ENCODE measurements at regions not wholly inside any gene's neighbourhood (a gene's known extent, or its start where the extent isn't known, plus 50 kb on each side); places are given as distances from the start of the nearest gene placed in this dataset.

DNA sequence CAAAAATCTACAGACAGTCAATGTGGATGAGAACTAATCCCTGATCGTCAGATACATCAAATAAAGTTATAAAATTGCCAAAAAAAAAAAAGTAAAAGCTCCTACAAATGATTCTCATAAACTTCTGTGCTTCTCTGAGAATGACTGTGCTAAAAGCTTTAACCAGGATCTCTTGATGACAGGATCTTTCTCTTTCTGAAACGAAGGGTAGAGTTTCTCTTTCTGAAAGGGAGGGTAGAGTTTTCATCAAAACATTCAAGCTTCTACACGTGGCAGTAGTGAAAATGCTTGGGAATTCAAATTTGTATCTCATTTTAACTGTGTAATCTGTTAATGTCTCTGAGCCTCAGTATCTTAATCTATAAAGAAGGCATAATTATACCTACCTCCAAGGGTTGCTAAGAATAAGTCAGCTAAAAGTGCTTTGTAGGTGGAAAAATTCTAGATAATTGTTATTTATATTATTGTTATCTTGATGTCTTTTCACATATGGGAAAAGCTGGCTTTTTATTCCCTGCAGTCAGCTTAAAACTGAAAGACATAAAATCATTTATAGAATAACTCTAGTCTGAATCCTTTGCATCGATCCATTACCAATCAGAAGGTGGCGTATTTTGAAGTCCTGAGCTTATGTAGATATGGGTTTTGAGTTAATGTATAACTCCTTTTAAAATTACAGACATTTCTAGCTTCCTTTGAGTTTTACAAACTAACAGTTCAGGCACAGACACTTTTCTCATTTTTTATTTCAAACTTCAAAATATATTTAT lies 157.4 kb downstream of the DACT1 start:
- no peaks in the 10 kb centered on the region for H3K9me3 ChIP-seq (ENCODE audit: control insufficient read depth, insufficient read depth, low read length)
- peaks cover under 1% of the 10 kb centered on the region; the same call in 1 of the 2 replicates for H3K4me1 ChIP-seq (ENCODE audit: insufficient read depth, low read length)
- H3K36me3 ChIP-seq (ENCODE audit: insufficient read depth, low read length): no peaks in the 10 kb centered on the region
- no peak overlapping the region for H3K9ac ChIP-seq (ENCODE audit: low read depth, low read length)

DNA sequence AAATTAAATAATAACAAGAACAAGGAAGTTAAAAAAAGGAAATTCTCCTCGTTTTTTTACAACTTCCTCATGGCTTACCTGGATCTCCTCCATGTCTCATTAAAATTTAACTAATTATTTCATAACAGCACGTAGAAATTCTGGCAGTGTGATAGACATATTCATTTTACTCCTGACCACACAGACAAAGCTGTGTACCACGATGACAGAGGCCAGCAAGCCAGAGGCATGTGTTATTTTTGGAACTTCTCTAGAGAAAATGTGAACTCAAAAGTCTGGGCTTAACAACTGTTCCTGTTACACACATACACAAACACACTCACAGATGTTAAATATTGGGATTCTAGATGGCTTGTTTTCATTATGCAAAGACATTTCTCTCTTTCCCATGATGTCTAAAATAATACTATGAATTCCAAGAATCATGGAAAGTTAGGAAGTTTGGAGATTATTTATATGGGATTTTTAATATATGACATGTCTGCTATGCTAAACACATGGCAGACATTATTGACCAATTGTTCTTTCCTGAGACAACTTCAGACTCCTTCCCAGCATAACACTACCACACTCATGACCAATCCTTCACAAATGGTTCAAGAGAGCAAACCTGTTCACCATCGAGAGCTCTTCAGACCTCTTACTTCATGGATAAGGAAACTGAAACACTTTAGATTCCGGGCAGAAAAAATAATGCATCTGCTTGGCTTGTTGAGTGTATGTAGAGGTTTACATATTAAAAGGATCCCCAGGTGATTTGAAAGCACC lies 158.7 kb downstream of the DACT1 start:
- Histone ChIP-seq H3K36me3 (ENCODE audit: insufficient read depth, low read length) (no peaks in the 10 kb centered on the region), H3K9me3 (ENCODE audit: control insufficient read depth, insufficient read depth, low read length) (no peaks in the 10 kb centered on the region), H3K9ac (ENCODE audit: low read depth, low read length) (no peak overlapping the region), H3K4me1 (ENCODE audit: insufficient read depth, low read length) (no peaks in the 10 kb centered on the region)

DNA sequence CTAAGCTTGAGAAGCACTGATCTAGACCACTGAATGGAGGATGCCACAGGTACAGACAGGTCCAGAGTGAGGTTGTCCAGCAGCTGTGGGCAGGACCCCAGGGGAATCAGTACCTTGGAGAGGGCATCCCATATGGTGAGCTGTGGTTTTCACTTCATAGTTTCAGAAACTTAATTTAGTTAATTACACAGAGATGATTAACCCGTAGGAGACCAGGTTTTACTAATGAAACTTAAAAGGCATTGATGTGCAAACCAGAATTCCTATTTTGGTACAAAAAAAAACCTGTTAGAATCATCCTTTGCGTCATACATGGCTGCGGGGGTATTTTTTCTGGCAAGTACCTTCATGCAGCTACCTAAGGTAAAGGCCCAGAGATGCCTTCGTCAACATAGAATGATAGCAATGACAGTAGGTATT lies 159.3 kb downstream of the DACT1 start:
- H3K9me3 ChIP-seq (ENCODE audit: control insufficient read depth, insufficient read depth, low read length): no peaks in the 10 kb centered on the region
- no peak overlapping the region for H3K9ac ChIP-seq (ENCODE audit: low read depth, low read length)
- no peaks in the 10 kb centered on the region for H3K4me1 ChIP-seq (ENCODE audit: insufficient read depth, low read length)
- no peaks in the 10 kb centered on the region for H3K36me3 ChIP-seq (ENCODE audit: insufficient read depth, low read length)

- Histone ChIP-seq H3K9me3 (ENCODE audit: control insufficient read depth, insufficient read depth, low read length) (no peaks in the 10 kb centered on the region), H3K36me3 (ENCODE audit: insufficient read depth, low read length) (no peaks in the 10 kb centered on the region), H3K4me1 (ENCODE audit: insufficient read depth, low read length) (no peaks in the 10 kb centered on the region), H3K9ac (ENCODE audit: low read depth, low read length) (no peak overlapping the region)
These were observed 160.4 kb downstream of the DACT1 start for GRCh38 chr14:58798173-58798572.

- Histone ChIP-seq H3K9me3 (ENCODE audit: control insufficient read depth, insufficient read depth, low read length) (no peaks in the 10 kb centered on the region), H3K36me3 (ENCODE audit: insufficient read depth, low read length) (no peaks in the 10 kb centered on the region), H3K4me1 (ENCODE audit: insufficient read depth, low read length) (no peaks in the 10 kb centered on the region), H3K9ac (ENCODE audit: low read depth, low read length) (no peak overlapping the region)
These were observed 163.3 kb downstream of the DACT1 start for GRCh38 chr14:58801086-58801485.

GRCh38 chr14:58805057-58805456 lies 167.3 kb downstream of the DACT1 start:
- Histone ChIP-seq H3K9me3 (ENCODE audit: control insufficient read depth, insufficient read depth, low read length) (no peaks in the 10 kb centered on the region), H3K4me1 (ENCODE audit: insufficient read depth, low read length) (no peaks in the 10 kb centered on the region), H3K36me3 (ENCODE audit: insufficient read depth, low read length) (no peaks in the 10 kb centered on the region), H3K9ac (ENCODE audit: low read depth, low read length) (no peak overlapping the region)

DNA sequence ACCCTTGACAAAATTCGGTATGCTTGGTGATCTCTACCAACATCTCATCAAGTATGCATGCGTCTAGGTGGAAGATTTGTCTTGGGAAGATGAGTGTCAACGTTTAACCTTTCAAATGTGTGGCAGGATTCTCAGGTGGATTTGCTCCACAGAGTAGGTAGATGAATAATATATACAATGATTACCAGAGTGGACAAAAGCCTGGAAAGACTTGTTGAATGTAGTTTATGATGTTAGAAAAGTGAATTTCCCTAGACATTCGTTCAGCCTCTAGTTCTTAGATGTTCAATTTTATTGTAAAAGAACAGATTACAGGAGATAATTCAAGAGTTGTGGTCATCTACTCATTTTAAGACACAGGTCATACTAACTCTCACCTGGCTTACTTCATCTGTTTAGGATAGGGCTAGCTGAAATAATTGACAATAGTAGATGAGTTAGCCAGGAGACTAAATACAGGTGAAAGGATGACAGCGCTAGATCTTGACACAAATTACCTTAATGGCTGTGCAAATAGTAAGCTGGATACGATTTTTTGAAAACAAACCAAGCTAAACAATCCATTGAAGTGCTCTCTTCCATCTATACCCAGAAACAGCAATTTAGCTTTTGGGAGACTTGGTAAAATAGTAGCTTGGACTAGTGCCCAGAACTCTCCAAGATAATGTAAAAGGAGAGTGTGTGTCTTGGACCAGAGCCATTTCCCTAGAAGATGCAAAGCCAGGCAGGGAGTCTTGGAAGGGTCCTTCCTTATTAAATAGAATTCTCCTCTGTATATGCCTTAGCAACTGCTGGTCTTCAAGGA lies 168.0 kb downstream of the DACT1 start:
- Histone ChIP-seq H3K36me3 (ENCODE audit: insufficient read depth, low read length) (no peaks in the 10 kb centered on the region), H3K9me3 (ENCODE audit: control insufficient read depth, insufficient read depth, low read length) (no peaks in the 10 kb centered on the region), H3K9ac (ENCODE audit: low read depth, low read length) (no peak overlapping the region)

DNA sequence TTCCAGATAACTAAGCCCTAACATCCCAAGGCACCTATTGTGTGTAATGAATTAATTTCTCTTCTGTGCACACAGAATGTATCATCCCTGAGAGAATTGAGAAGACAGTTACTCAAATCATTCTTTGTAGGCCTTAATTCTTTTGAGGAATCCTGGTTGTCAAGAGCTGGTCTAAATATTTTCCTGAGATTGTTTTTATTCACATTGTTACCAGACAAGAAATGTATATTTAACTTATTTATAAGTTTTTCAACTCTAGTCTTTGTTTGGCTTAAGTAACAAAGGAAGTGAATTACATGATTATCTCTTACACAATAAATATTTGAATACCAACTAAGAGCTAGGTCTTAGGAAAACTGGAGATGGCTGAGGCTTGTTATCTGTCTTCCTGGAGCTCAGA lies 169.4 kb downstream of the DACT1 start:
- H3K9ac ChIP-seq (ENCODE audit: low read depth, low read length): no peak overlapping the region
- H3K36me3 ChIP-seq (ENCODE audit: insufficient read depth, low read length): no peaks in the 10 kb centered on the region
- H3K4me1 ChIP-seq (ENCODE audit: insufficient read depth, low read length): no peaks in the 10 kb centered on the region
- H3K9me3 ChIP-seq (ENCODE audit: control insufficient read depth, insufficient read depth, low read length): no peaks in the 10 kb centered on the region

More for the DNA sequence above, 168.0 kb downstream of the DACT1 start:
- H3K4me1 ChIP-seq (ENCODE audit: insufficient read depth, low read length): no peaks in the 10 kb centered on the region

DNA sequence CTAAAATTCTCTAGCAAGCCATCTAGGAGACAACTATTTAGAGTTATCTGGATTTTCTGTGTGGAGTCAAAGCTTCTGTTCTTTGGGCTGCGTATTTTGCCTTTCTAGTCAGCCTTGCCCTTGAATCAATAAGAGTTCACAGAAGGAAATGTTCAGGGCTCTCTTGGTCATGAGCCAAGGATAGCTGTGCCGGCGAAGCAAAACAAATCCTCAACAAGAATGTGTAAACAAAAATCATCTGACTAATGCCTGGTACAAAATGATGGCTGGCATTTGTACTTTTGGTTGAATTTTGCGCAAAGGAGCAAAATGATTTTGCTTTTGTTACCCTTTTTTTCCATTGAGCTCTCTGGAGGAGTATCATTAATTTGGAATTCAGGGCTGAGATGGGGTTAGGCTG lies 171.1 kb downstream of the DACT1 start:
- no peak overlapping the region for H3K9ac ChIP-seq (ENCODE audit: low read depth, low read length)
- no peaks in the 10 kb centered on the region for H3K9me3 ChIP-seq (ENCODE audit: control insufficient read depth, insufficient read depth, low read length)
- H3K4me1 ChIP-seq (ENCODE audit: insufficient read depth, low read length): no peaks in the 10 kb centered on the region
- H3K36me3 ChIP-seq (ENCODE audit: insufficient read depth, low read length): no peaks in the 10 kb centered on the region

GRCh38 chr14:58809520-58809919 lies 171.8 kb downstream of the DACT1 start:
- H3K9ac ChIP-seq (ENCODE audit: low read depth, low read length): no peak overlapping the region
- no peaks in the 10 kb centered on the region for H3K9me3 ChIP-seq (ENCODE audit: control insufficient read depth, insufficient read depth, low read length)
- H3K4me1 ChIP-seq (ENCODE audit: insufficient read depth, low read length): no peaks in the 10 kb centered on the region
- no peaks in the 10 kb centered on the region for H3K36me3 ChIP-seq (ENCODE audit: insufficient read depth, low read length)

DNA sequence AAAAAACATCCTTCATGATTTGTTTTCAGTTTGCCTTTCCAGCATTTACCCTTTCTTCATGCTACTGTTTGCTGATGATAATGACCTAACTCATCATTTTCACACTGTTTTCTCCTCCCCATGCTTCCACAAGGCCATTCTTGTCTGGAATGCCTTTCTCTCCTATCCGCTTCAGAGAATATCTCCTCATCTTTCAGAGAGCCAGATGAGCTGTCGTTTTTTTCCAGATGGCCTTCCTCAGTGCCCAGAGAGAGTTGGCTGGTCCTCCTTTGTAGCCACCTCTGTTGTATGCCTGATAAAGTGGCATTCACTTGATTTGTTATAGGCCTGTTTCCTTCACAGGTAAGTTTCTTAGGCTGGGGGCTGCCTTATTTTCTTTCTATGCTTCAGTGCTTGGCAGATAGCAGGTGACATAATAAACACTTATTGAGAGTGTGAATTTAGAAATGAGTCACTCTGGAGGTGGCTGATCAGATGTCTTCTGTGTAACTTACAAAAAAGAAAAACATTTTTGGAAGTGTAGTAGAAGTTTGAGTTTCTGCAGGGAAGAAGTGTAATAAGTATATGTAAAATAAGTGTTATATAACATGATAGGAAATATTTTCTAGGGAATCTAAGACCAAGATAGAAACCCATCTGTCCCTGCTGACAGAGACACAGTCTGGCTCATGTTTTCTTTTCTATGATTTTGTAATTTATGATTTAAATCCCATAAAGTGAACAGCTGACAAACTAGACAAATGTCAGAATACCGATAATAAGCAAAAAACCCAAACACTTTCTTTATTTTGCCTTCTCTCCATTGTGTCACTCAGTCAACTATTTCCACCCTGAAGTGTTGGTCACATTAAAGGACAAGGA lies 174.5 kb downstream of the DACT1 start:
- H3K9ac ChIP-seq (ENCODE audit: low read depth, low read length): no peak overlapping the region
- no peaks in the 10 kb centered on the region for H3K36me3 ChIP-seq (ENCODE audit: insufficient read depth, low read length)
- H3K4me1 ChIP-seq (ENCODE audit: insufficient read depth, low read length): no peaks in the 10 kb centered on the region
- H3K9me3 ChIP-seq (ENCODE audit: control insufficient read depth, insufficient read depth, low read length): no peaks in the 10 kb centered on the region

DNA sequence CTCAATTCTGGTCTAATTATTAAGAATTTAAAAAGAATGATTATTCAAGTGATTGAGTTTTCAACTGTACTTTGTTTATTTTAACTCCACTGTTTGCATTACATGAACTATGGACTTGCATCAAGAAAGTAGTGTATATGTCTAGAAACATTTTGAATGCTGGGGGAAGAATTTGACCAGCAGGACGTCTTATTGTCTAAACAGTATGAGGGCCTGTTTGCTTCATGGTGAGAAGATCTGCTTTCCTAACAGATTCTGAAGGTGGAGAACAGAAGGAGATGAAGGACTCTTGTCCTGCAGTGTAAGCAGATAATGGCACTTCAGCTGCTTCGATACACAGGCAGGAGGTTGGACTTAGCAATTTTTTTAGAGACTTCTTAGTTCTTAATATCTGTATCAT lies 176.0 kb downstream of the DACT1 start:
- Histone ChIP-seq H3K9me3 (ENCODE audit: control insufficient read depth, insufficient read depth, low read length) (no peaks in the 10 kb centered on the region), H3K4me1 (ENCODE audit: insufficient read depth, low read length) (no peaks in the 10 kb centered on the region), H3K9ac (ENCODE audit: low read depth, low read length) (no peak overlapping the region), H3K36me3 (ENCODE audit: insufficient read depth, low read length) (no peaks in the 10 kb centered on the region)

DNA sequence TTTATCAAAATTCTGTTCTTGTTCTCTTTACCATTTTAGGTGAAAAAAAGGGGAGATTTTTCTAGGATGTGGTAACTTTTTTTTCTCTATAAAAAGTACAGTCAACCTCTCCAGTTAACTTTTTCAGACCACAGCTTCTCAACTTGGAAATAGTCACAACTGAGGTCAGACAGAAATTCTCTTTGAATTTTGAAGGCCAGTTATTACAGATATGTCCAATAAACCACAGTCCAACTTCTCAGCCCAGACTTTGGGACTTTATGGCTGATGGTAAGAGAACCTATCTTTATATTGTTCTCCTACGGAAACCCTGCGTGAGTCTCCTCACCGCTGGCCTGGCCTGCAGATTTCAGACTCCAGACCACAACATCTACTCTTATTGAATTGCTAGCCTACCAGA lies 176.7 kb downstream of the DACT1 start:
- Histone ChIP-seq H3K4me1 (ENCODE audit: insufficient read depth, low read length) (no peaks in the 10 kb centered on the region), H3K9me3 (ENCODE audit: control insufficient read depth, insufficient read depth, low read length) (no peaks in the 10 kb centered on the region), H3K36me3 (ENCODE audit: insufficient read depth, low read length) (no peaks in the 10 kb centered on the region), H3K9ac (ENCODE audit: low read depth, low read length) (no peak overlapping the region)

Measured in ES-I3 (cell line).